Endometrium (tissue), 2 donors: ENCODE measurements at regions not wholly inside any gene's neighbourhood (a gene's known extent, or its start where the extent isn't known, plus 50 kb on each side); places are given as distances from the start of the nearest gene placed in this dataset.
A peak's percentile ranks its signal among the peaks of the same experiment; 100 is the strongest.
"Not testable (repeated sequence)": the region's sequence is repeated elsewhere in the genome, so short reads cannot be mapped to it uniquely, and the experiment has no call there.

Experiments used
- FAIRE-seq: peaks from 2 replicates; lab custom pipeline; 2012; peaks lifted over from hg19 to GRCh38; lab: Jason Lieb, UNC
- donor health status: control.
- donor health status: control.

- peak; percentile 23 for FAIRE-seq
Observed at GRCh38 chr7:82624965-82625364, 181.4 kb upstream of the CACNA2D1 start.

DNA sequence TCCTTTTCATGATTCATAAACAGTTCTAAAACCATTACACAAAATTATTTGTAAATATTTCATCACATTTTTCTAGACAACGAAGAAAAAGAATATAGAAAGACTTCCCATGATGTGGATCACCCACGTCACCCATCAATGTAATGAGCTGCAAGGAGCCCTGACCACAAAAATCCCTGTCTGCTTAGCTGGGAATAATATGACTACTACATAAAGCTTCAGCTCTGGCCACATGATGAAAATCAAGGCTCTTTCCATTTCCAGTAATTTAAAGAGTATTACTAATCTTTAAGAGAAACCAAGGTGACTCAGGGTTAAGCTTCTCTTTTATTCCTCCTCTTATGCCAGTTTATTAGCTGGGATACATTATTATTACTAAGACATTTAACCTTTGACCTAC, 180.8 kb upstream of the CACNA2D1 start:
- no peak for FAIRE-seq

- no peak for FAIRE-seq
Observed at GRCh38 chr7:82623812-82624211, 180.2 kb upstream of the CACNA2D1 start.

DNA sequence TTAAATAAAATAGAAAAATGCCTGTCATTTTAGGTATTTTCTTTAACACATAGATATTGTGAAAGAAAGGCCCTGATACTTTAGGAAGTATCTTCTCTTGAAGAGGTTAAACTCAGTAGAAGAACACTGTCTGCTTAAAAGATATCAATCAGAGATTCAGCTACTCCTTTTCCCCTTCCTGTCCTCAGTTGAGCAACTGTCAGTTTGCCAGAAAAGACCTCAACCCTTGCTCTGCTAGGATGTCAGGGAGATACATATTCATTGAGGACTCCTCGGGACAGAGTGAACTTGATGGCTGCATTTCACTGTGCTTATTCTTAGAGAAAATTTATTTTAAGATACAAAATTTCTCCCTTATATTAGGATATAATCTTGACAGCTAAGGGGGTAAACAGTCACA, 173.6 kb upstream of the CACNA2D1 start:
- FAIRE-seq = no peak

DNA sequence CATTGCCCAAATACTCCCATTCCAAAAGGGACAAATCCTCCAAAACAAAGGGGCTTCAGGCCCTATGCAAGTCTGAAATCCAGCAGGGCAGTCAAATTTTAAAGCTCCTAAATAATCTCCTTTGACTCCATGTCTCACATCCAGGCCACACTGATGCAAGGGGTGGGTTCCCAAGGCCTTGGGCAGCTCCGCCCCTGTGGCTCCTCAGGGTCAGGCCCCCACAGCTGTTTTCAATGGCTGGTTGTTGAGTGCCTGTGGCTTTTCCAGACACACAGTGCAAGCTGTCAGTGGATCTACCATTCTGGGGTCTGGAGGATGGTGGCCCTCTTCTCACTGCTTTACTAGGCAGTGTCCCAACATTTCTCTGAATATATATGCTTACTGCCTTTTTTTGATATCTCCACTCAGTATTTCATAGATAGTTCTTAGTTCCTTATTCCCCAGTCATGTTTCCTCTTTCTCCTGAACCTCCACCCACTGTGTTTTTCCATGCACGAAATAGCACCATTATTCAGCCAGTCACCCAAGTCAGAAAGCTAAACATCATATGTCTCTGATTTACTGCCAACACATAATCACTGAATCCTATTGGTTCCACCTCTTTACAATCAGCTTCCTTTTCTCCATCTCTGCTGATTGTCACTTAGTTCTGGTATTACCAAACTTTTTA, 172.6 kb upstream of the CACNA2D1 start:
- FAIRE-seq = no peak

- no peak for FAIRE-seq
Observed at GRCh38 chr7:82615527-82615926, 171.9 kb upstream of the CACNA2D1 start.

GRCh38 chr7:82609746-82610145, 166.2 kb upstream of the CACNA2D1 start:
- no peak for FAIRE-seq

DNA sequence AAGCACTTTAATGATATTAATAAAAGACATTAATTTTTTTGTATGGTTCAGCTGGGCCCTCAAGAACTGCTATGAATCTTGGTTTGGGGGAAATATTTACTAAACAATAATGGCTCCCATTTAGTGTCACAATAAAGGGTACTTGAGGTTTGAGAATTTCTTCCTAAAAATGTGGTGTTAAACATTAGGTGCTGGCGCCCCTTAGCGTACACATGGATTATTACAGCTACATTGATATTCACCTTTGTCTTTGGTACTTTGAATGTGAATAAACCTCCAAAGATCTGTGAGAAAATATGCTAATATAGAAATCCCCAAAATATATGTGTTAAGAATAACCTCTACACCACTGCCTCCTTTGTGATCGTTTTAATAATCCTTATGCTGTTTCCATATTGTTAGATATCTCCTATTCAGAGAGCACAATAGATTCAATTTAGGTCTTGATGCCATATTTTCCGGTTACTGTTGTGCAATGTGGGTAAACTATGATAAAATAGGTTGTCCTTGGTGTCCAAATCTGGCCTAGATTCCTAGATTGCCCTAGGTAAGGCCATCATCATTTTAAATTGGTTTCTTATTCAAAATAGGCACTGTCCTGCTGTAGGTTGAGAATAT, 161.8 kb upstream of the CACNA2D1 start:
- FAIRE-seq = peak; percentile 51

DNA sequence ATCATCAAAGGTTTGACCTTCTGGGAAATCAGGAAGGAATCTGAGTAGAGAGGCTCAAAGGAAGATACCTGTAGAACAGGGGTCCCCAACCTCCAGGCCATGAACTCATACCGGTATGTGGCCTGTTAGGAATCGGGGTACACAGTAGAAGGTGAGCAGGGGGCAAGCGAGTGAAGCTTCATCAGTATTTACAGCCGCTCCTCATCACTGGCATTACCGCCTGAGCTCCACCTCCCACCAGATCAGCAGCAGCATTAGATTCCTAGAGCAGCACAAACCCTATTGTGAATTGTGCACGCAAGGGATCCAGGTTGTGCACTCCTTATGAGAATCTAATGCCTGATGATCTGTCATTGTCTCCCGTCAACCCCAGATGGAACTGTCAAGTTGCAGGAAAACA, 158.5 kb upstream of the CACNA2D1 start:
- FAIRE-seq = no peak

DNA sequence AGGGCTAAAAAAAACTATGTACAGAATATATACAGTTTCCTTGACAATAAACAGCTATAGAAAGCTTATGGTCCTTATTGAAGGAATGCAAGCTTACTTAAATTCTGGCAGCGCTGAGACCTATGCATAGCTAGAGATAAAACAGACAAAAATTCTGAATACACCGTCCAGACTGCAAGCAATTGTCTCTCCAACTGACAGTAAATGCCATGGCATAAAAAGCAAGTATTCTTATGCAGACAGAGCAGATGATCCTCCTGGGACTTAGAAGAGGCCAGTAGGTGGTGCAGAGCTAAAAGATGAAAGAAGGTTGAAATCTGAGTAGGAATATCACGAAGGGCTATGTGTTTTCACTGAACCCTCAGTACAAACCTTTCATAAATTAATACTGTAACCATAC, 157.0 kb upstream of the CACNA2D1 start:
- FAIRE-seq = no peak

DNA sequence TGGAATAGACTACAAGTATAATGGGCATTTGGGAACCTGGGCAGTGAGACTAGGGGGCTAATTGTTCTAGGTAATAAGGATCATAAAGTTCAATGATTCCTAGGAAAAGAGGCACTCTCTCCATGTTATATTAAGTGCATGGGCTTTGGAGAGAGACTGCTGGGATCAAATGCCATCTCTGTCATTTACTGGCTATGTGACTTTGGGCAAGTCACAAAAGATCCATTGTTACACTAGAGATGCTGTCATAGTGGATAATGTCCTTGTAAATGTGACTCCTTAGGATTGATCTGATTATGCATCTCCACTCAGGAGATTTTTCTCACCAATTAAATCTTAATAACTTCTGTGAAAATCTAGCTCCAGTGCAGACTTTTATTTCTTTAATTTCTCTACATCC, 156.3 kb upstream of the CACNA2D1 start:
- FAIRE-seq = no peak

DNA sequence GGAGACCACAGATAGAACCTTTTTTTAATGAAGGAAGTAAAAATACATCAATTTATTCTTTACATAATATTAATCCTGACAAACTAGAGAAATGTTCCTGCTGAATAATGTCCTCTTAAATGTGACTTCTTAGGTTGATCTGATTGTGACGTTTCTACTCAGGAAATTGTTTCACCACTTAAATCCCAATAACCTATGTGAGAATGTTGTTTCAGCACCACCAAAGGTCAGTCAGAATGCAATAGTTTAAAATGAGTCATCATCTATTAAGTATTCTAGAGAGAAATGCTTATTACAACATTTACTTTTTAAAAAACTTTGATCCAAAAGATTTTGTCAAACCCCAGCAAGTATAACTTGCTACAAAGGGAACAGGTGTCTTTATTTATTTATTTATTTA, 155.4 kb upstream of the CACNA2D1 start:
- FAIRE-seq = no peak

DNA sequence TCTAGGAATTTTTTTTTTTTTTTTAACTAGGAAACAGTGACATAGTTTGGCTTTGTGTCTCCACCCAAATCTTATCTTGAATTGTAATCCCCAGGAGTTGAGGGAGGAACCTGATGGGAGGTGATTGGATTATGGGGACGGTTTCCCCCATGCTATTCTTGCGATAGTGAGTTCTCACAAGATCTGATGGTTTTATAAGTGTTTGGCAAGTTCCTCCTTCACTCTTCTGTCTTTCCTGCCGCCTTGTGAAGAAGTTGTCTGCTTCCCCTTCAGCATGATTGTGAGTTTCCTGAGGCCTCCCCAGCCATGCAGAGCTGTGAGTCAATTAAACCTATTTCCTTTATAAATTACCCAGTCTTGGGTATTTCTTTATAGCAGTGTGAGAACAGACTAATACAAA, 152.2 kb upstream of the CACNA2D1 start:
- FAIRE-seq = not testable (repeated sequence)

- FAIRE-seq = no peak
Observed at GRCh38 chr7:82595176-82595575, 151.6 kb upstream of the CACNA2D1 start.

- FAIRE-seq = no peak
Observed at GRCh38 chr7:82594665-82595064, 151.1 kb upstream of the CACNA2D1 start.

GRCh38 chr7:82593780-82594179, 150.2 kb upstream of the CACNA2D1 start:
- no peak for FAIRE-seq

DNA sequence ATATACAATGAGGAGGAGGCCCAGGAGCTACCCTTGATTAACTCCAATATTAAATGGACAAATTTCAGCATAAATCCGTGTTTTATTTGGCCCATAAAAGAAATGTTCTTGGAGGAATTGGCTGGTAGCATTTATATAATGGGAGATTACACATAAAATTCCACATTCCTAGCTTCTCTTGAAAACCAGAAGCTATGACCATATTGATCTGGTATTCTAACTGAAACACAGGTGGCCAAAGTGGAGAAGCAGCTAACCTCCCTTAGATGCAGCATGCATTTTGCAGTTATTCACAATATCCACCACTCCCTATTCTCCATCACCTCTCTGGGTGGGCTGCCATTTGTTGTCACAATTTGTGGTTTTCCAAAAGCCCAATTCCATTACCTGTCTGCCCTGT, 148.8 kb upstream of the CACNA2D1 start:
- no peak for FAIRE-seq

DNA sequence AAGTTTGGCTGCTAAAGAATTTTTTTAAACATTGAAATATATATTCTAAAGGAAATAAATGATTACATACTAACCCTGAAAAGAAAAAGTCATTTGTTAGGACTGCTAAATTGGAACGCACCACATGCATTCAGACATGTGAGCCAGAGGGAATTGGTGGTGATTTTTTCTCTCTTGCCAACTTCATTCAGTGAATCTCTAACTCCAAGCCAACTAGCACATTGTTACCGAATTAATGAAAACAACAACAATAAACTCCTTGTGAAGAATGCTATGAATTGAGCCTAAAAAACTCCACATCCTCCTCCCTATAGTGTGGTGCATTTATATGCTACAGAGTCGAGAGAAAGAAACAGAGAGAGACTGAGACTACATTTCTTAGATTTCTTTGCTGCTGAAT, 135.5 kb upstream of the CACNA2D1 start:
- FAIRE-seq = no peak

GRCh38 chr7:82578430-82578829, 134.9 kb upstream of the CACNA2D1 start:
- no peak for FAIRE-seq

GRCh38 chr7:82572195-82572880, 128.8 kb upstream of the CACNA2D1 start:
- FAIRE-seq = peak; percentile 48

- FAIRE-seq = not testable (repeated sequence)
Observed at GRCh38 chr7:82571047-82571446, 127.5 kb upstream of the CACNA2D1 start.

GRCh38 chr7:82567841-82568240, 124.3 kb upstream of the CACNA2D1 start:
- FAIRE-seq = no peak

DNA sequence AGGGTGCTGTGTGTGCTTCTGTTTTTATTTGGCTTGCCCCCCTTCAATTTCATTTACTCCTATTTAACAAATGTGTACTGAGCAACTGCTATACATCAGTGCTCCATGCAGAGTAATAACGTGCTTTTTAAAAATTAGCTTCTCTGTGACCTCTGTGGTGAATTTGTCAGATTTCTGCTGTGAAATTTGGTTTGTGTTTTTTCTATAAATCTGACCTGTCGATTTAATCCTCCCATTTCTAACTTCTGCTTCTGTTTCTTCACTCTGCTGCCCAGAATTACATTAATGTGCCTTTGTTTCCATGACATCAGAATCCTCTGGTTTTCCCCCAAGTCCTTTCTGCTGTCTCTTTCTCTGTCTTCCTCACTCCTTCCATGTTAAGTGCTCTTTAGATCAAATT, 123.8 kb upstream of the CACNA2D1 start:
- FAIRE-seq = no peak

- no peak for FAIRE-seq
Observed at GRCh38 chr7:82566752-82567151, 123.2 kb upstream of the CACNA2D1 start.
